ENCODE measurements at regions not wholly inside any gene's neighbourhood (a gene's known extent, or its start where the extent isn't known, plus 50 kb on each side); places are given as distances from the start of the nearest gene placed in this dataset.
"Not testable (repeated sequence)": the region's sequence is repeated elsewhere in the genome, so short reads cannot be mapped to it uniquely, and the experiment has no call there.

DNA sequence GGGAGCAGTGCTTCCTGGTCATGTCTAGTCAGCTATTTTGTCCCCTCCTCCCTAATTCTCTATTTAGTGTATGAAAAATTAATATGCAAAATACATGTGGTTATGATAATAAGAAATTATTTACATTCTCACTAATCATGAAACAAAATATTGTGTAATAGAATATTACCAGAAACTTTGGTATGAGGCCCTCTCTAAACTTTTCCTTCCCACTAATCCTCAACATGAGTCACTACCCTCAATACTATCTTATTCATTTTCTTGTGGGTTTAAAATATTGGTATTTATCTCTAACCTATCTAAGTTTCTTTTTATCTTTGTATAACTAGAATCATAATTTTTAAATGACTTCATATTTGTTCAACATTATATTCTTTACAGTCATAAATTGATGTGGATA lies 545.9 kb upstream of the PTPRD start:
- DNase-seq: no peak

DNA sequence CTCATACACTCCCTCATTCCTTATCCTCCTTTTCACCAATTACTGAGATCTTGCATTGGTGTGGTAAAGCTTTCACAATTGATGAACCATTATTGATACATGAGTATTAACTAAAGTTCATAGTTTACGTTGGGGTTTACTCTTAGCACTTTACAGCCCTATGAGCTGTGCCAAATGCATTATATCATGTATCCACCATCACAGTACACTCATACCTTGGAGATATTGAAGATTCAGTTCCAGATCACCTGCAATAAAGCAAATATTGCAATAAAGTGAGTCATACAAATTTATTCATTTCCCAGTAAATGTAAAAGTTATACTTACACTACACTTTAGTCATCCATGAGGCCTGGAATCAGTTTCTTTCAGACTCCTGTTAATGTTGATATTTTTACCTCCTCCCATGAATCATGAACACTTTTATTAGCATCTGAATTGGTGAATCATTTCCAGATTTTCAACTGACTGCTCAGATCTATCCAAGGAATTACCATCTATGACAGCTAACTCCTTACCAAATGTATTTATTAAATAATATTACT lies 546.6 kb upstream of the PTPRD start:
- no peak for DNase-seq

DNA sequence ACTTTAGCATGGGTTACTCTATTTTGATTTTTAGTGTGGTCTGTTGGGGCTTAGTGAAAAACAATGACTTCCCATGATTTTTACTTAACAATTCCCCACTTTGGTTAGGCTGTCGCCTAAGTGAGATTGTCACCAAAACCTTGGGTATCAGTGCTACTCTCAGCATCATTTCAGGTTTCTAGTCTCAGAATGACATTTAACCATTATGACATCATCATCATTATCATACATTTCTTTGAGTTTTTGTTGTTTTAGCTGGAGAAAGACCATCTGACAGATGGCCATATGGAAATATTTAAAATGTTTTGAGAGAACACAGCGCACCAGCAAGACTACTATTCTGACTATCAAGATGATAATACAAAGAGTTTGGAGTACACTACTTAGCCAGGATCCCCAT lies 551.0 kb upstream of the PTPRD start:
- DNase-seq: no peak

- DNase-seq: no peak
These were observed 569.2 kb upstream of the PTPRD start for GRCh38 chr9:11182001-11182400.

DNA sequence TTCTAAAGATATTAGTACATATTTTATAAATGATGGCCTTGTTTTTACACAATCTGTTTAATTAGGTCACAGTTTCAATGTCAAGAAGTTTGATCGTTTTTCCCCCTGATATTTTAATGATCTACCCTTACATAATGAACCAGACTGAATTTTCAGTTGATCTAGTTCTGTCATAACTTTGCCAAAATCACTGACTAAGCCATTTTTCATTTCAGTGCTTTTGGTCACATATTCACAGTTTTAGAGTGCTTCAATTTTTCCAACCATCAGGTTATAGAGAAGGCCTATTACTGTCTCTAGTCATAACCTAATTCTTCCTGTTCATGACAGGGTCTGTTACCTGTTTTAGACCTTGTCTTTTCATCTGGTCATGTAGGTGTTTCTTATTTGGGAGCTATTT lies 577.9 kb upstream of the PTPRD start:
- DNase-seq: no peak

DNA sequence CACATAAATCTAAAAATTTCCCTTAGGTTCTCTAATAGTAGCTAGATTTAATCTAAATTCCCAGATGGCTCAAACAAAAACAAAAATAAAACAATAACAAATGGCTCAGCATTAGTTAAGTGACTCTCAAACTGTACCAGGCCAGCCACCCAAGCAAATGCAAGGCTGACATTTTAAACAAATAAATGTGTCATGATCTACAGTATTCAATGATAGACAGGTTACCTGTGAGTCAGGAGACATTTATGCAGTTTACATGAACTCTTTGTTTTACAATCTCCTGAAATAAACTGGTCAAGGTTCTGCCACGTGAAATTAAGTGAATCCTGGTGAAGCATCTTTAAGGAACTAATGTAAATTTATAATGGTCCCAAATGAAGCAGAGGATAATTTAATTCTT lies 580.2 kb upstream of the PTPRD start:
- no peak for DNase-seq

DNA sequence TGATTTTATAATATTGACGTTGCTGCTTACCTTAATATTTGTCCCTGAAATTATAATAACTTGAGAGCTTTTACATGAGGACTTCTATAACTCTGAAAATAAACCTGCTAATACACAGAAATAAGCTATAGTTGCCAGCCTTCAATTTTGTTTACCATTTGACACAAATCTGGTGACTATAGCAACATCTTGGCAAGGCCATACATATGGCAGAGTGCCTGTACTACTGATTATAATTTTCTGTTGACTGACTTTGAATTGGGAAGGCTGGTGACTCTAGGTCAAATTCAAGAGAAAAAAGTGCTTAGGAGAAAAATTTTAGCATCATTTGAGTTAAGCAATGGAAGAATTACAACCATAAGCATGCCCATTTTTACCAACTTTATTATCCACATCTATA lies 581.4 kb upstream of the PTPRD start:
- no peak for DNase-seq

GRCh38 chr9:11196840-11197365 lies 584.1 kb upstream of the PTPRD start:
- DNase-seq: not testable (repeated sequence)

GRCh38 chr9:11199335-11199734 lies 586.5 kb upstream of the PTPRD start:
- no peak for DNase-seq

GRCh38 chr9:11204521-11204920 lies 591.7 kb upstream of the PTPRD start:
- no peak for DNase-seq

GRCh38 chr9:11206925-11207324 lies 594.1 kb upstream of the PTPRD start:
- DNase-seq: no peak

GRCh38 chr9:11233696-11234095 lies 620.9 kb upstream of the PTPRD start:
- DNase-seq: no peak

DNA sequence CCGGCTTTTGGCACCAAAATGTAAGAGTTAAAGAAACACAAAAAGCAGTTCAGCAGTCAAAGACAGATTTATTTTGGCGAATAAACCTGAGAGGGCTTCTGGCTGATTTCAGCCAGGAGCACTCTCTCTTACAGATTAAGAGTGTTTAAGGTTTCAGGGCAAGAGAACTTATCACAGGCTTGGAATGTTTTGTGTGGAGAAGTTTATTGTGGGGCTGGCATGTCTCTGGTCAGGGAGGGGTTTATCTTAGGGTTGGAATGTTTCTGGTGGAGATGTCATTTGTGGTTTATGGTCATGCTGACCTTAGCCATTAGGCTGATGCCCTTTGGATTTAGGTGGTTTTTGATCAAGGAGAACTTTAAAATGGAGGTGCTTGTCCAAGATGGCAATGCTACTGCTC lies 622.3 kb upstream of the PTPRD start:
- DNase-seq: peak; percentile 84

- DNase-seq: no peak
These were observed 629.0 kb upstream of the PTPRD start for GRCh38 chr9:11241779-11242178.

- DNase-seq: peak; percentile 54
These were observed 645.2 kb upstream of the PTPRD start for GRCh38 chr9:11257992-11258391.

GRCh38 chr9:11269036-11269435 lies 656.2 kb upstream of the PTPRD start:
- no peak for DNase-seq

- no peak for DNase-seq
These were observed 662.4 kb upstream of the PTPRD start for GRCh38 chr9:11275158-11275695.

DNA sequence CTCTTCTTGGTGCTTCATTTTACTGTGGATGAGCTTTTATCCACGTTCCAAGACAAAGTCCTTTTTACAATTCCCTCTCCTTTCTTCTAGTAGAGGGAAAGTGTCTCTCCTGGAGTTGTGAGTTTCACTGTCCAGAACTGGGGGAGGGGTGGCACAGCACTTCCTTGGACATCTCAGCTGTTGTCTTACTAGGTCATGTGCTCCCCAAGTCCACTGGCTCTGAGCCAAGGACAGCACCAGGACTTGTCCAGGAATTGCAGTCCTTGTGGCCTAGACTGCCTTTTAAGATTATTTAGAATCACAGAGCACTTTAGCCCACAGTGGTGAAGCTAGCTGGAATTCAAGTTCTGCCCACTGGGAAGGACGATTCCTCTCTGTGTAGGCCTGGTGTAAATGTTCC lies 700.2 kb upstream of the PTPRD start:
- no peak for DNase-seq

DNA sequence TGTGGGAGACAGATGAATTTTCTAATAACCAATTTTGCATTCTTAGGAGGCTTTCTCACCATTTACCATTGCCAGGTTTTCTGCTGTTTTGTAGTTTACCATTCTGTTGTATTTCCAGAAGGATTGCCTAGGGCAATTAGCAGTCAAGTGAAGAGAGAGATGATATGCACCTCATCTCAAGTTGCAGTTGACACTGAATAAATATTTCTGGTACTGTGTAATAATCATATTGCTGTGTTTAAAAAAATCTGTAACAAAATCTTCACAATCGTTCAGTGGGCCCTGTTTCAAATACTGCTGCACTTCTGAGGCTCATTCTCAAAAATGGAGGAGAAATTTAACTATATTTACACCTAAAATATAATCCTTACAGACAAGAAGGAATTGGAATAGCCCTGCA lies 706.1 kb upstream of the PTPRD start:
- DNase-seq: no peak

DNA sequence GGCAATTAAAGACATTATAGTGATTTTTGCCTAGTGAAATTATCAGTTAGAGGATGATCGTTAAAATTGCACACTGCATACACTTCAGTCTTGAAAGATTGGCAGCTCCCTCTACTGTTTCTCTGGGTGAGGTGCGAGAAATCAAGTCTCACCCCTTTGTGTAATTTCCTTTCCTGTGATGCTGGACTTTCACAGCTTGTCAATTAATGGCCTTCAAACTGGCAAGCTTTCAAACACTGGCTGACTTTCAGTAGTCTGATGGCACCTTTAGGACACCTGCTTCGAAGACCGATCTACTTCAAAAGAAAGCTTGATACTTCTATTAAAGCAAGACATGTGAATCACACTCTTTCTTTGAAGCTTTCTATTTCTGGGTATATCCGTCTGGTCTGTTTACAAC lies 706.7 kb upstream of the PTPRD start:
- no peak for DNase-seq

DNA sequence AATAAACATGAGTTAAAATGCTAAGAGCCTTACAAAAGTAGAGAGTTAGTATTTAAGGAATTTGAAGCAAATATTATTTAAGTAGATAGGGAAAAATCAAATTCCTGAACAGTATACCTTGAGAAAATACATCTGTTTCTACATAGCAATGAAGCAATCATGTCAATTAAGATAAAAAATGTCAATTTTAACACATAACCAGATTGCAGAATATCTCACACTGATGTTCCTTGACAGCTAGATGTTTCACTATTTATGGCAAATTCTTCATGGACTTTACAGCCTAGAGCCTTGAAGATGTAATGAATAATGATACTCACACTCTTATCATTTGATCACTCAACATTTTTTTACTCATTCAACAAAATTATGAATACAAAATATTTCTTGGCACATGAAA lies 708.2 kb upstream of the PTPRD start:
- DNase-seq: no peak

DNA sequence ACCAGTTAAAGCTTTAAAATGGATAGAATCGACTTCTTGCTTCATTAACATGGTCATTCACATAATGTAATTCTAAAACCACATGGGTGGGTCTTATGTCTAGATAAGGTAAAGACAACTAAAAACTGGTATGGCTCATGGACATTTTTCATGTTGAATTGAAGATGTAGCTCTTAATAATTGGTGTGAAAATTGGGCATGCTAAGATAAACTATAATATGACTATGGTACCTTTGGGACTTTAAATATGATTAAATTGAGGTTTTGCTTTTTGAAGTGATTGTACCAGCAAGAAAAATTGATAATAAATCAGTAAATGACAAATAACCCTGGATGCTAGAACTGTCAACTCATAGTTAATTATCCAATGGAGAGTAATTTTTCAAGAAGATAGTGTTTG lies 710.7 kb upstream of the PTPRD start:
- DNase-seq: no peak

- DNase-seq: no peak
These were observed 713.4 kb upstream of the PTPRD start for GRCh38 chr9:11326231-11326630.

DNA sequence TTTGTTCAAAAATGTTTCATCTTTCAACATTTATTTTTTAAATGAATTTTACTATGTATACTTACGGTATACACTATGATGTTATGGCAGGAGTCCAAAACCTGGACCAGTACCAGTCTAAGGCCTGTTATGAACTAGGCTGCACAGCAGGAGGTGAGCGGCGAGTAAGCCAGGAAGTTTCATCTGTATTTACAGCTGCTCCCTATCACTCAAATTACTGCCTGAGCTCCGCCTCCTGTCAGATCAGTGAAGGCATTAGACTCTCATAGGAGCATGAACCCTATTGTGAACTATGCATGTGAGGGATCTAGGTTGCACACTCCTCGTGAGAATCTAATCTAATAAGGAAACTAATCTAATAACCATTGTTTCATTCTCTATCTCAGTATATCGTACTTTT lies 715.5 kb upstream of the PTPRD start:
- DNase-seq: no peak

GRCh38 chr9:11335011-11335410 lies 722.2 kb upstream of the PTPRD start:
- DNase-seq: no peak
